ENCODE measurements at regions not wholly inside any gene's neighbourhood (a gene's known extent, or its start where the extent isn't known, plus 50 kb on each side); places are given as distances from the start of the nearest gene placed in this dataset.

DNA sequence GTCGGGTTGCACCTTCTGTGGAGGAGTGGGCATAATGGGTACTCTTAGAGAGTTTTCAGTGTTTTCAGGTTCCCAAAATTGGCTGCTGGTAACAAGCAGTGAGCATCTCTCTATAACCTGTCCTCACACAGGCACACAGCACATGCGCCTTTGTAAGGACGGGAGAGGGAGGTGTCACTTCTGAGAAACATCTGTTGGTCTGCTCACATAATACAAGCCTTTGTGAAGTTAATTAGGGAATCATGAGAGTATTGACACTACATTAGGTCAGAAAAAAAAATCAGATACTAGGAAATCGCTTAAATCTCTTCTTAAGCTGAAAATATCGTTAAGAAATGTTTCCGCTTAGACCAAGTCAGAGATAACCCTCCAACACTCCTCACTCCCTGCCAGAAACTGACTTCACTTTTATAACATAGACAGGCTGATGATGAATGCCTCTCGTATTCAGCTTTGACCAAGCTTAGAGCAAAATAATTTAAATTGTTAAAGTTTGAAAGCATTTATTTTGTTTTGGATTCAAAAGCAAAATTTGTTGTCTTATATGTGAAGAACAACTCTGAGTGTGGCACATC, 769.7 kb downstream of the TNS3 start:
- TF ChIP-seq, protein P1, sequence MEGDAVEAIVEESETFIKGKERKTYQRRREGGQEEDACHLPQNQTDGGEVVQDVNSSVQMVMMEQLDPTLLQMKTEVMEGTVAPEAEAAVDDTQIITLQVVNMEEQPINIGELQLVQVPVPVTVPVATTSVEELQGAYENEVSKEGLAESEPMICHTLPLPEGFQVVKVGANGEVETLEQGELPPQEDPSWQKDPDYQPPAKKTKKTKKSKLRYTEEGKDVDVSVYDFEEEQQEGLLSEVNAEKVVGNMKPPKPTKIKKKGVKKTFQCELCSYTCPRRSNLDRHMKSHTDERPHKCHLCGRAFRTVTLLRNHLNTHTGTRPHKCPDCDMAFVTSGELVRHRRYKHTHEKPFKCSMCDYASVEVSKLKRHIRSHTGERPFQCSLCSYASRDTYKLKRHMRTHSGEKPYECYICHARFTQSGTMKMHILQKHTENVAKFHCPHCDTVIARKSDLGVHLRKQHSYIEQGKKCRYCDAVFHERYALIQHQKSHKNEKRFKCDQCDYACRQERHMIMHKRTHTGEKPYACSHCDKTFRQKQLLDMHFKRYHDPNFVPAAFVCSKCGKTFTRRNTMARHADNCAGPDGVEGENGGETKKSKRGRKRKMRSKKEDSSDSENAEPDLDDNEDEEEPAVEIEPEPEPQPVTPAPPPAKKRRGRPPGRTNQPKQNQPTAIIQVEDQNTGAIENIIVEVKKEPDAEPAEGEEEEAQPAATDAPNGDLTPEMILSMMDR (IDR thresholded peaks at IDR 0.05; ENCODE audit: low read depth, low read length, missing control alignments): no peak
- H3K4me3 ChIP-seq (ENCODE audit: low read depth, low read length): no peak overlapping the region
- no peak for DNase-seq (ENCODE audit: low read depth)

DNA sequence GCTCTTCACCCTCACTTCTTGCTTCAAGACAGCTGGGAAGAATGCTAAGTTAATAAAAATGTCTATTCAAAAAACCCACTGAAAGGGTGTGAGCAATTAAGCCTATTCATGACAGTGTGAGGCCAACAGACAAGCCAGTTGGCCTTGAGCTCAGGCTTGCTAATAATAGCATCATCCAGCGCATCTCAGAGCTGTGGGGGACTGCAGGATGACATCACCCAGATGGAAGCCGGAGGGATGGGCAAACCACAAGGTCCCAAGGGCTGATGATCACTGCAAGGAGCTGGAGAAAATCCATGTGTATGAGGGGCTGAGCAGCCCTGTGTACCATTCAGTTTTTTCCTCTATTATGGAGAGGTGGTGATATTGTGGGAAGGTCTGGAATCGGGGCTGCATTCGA, 770.4 kb downstream of the TNS3 start:
- TF ChIP-seq, protein P1 (IDR thresholded peaks at IDR 0.05; ENCODE audit: low read depth, low read length, missing control alignments): no peak
- no peak overlapping the region for H3K4me3 ChIP-seq (ENCODE audit: low read depth, low read length)
- DNase-seq (ENCODE audit: low read depth): no peak

DNA sequence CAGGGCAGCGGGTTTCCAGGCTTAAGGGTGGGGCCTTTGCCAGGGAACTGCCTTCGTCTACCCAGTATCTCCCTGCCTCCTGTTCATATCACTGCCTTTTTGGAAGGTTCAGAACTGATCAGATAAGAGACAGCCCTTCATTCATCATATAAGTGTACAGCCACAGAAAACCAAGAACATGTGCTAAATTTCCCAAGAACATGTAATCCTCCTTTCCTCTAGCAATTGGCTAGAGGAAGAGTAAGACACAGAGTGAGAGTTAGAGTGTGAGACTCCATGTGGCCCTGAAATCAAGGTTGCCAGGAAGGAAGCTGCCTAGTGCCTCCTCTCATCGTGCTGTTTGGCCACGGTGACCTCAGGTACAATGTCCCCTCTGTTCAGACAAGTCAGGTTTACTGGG, 770.9 kb downstream of the TNS3 start:
- TF ChIP-seq, protein P1 (IDR thresholded peaks at IDR 0.05; ENCODE audit: low read depth, low read length, missing control alignments): no peak
- DNase-seq (ENCODE audit: low read depth): no peak
- H3K4me3 ChIP-seq (ENCODE audit: low read depth, low read length): no peak overlapping the region

DNA sequence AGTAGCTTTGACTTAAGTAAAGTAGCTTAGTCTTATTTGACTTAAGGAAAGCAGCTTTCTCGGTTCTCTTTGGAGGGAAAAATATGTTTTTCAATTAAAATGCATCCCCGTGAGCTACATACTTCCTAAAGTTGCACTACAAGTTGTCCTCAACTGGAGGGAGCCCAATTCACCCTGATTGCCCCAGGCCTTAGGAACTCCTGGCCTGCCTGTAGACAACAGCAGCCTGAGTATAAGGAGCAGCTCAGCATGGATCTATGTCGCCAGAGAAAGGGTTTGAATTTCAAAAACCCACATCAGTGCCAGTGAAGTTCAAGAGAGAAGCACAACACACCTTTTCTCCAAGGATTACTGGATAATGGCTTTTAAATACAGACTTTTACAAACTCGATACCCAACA, 772.0 kb downstream of the TNS3 start:
- no peak for DNase-seq (ENCODE audit: low read depth)
- TF ChIP-seq, protein P1 (IDR thresholded peaks at IDR 0.05; ENCODE audit: low read depth, low read length, missing control alignments): no peak

DNA sequence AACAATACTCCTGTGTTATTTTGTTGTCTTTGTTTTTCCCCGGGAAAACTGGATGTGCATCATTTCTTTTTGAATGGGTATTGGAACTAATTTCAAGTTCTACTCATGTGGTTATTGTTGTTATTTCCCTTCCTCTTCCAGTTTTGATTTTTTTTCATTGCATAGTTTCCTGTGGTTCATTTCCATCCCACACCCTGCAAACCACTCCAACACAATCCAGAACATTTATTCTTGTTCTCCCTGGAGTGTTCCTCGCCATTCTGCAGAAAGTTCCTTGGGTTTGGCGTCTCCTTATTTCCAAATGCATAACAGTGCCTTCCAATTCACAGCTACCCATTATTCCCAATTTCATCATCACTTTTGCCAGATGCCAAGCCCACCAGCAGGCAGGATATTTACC, 775.1 kb downstream of the TNS3 start:
- TF ChIP-seq, protein P1 (IDR thresholded peaks at IDR 0.05; ENCODE audit: low read depth, low read length, missing control alignments): no peak
- H3K4me3 ChIP-seq (ENCODE audit: low read depth, low read length): no peak overlapping the region
- DNase-seq (ENCODE audit: low read depth): no peak

More for the DNA sequence above, 772.0 kb downstream of the TNS3 start:
- H3K4me3 ChIP-seq (ENCODE audit: low read depth, low read length): no peak overlapping the region

DNA sequence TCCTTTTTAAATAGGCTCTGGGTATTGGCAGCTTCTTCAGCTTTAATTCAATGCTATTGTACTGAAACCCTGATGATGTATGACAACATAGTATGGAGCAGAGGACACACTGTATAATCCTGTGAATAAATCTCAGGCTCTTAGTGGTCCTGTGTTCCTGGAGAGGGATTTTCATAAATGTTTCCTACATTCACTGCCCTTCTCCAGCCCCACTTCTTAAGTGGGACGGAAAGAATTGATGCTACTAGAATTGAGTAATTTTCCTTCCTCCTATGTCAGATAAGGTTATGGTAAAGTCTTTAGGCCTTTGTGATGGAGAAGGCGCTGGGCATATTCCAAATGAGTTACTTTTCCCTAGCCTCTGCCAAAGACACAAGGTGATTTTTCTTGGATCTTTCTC, 779.4 kb downstream of the TNS3 start:
- no peak for DNase-seq (ENCODE audit: low read depth)

DNA sequence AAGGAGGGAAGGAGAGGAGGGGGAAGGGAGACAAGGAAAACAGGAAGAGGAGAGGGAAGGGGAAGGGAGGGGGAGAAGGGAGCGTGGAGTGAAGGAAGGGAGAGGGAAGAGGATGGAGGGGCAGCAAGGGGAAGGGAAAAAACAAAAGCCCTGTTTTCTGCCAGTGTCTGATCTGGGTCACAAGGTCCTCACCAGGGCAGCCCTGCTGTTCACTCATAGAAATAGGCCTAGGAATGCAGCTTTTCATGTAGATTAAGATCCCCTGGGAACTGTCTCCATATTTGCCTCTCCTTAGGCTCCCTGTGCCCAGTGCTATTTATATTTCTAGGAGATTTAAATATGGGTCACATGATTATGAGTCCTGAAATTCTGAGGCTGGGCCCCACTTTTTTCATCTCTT, 790.7 kb downstream of the TNS3 start:
- TF ChIP-seq, protein P1 (IDR thresholded peaks at IDR 0.05; ENCODE audit: low read depth, low read length, missing control alignments): no peak
- H3K4me3 ChIP-seq (ENCODE audit: low read depth, low read length): no peak overlapping the region
- no peak for DNase-seq (ENCODE audit: low read depth)

More for the DNA sequence above, 779.4 kb downstream of the TNS3 start:
- TF ChIP-seq, protein P1 (IDR thresholded peaks at IDR 0.05; ENCODE audit: low read depth, low read length, missing control alignments): no peak
- H3K4me3 ChIP-seq (ENCODE audit: low read depth, low read length): no peak overlapping the region
